NCI-H526 (cell line): ENCODE measurements at regions not wholly inside any gene's neighbourhood (a gene's known extent, or its start where the extent isn't known, plus 50 kb on each side); places are given as distances from the start of the nearest gene placed in this dataset.
"Not testable (repeated sequence)": the region's sequence is repeated elsewhere in the genome, so short reads cannot be mapped to it uniquely, and the experiment has no call there.

Experiments used
- DNase-seq, 2 experiments: peaks; one replicate each; lab custom pipeline; 2025; lab: John Stamatoyannopoulos, UW

GRCh38 chr17:83203472-83204221, 124.2 kb downstream of the METRNL start:
- DNase-seq: no peak

GRCh38 chr17:83204230-83204725, 124.9 kb downstream of the METRNL start:
- DNase-seq: no peak

- DNase-seq: not testable (repeated sequence)
Measured at GRCh38 chr17:83204736-83205386, 125.5 kb downstream of the METRNL start.

GRCh38 chr17:83205387-83206035, 126.1 kb downstream of the METRNL start:
- peak; percentile 7 to 80 for DNase-seq

GRCh38 chr17:83206036-83206394, 126.6 kb downstream of the METRNL start:
- DNase-seq: not testable (repeated sequence)

GRCh38 chr17:83206819-83207588, 127.6 kb downstream of the METRNL start:
- not testable (repeated sequence) for DNase-seq

GRCh38 chr17:83247001-83247400, 167.6 kb downstream of the METRNL start:
- DNase-seq: not testable (repeated sequence)
